SKM-1 treated with dmso at 0.1 percent for 144 hours (cell line): ENCODE measurements at regions not wholly inside any gene's neighbourhood (a gene's known extent, or its start where the extent isn't known, plus 50 kb on each side); places are given as distances from the start of the nearest gene placed in this dataset.

Source experiments
- DNase-seq: peaks from one replicate; lab custom pipeline; 2025; ENCODE audit not compliant: unreplicated experiment; lab: John Stamatoyannopoulos, UW

GRCh38 chr15:77739591-77740378 lies 107.1 kb upstream of the LINGO1 start:
- DNase-seq, result no peak

GRCh38 chr15:77738441-77739302 lies 106.0 kb upstream of the LINGO1 start:
- no peak for DNase-seq

GRCh38 chr15:77738038-77738370 lies 105.3 kb upstream of the LINGO1 start:
- no peak for DNase-seq

GRCh38 chr15:77737238-77738037 lies 104.7 kb upstream of the LINGO1 start:
- no peak for DNase-seq

- DNase-seq, result no peak
Observed at GRCh38 chr15:77734306-77734705, 101.6 kb upstream of the LINGO1 start.

GRCh38 chr15:77733579-77734300 lies 101.0 kb upstream of the LINGO1 start:
- DNase-seq, result no peak

GRCh38 chr15:77732514-77733335 lies 100.0 kb upstream of the LINGO1 start:
- DNase-seq, result no peak

- DNase-seq, result no peak
Observed at GRCh38 chr15:77731945-77732344, 99.2 kb upstream of the LINGO1 start.

- no peak for DNase-seq
Observed at GRCh38 chr15:77731067-77731466, 98.4 kb upstream of the LINGO1 start.

- DNase-seq, result no peak
Observed at GRCh38 chr15:77727635-77728304, 95.1 kb upstream of the LINGO1 start.

GRCh38 chr15:77724715-77725114 lies 92.0 kb upstream of the LINGO1 start:
- DNase-seq, result no peak

- no peak for DNase-seq
Observed at GRCh38 chr15:77723756-77724155, 91.0 kb upstream of the LINGO1 start.

GRCh38 chr15:77722759-77723460 lies 90.2 kb upstream of the LINGO1 start:
- no peak for DNase-seq

- DNase-seq, result no peak
Observed at GRCh38 chr15:77721963-77722362, 89.3 kb upstream of the LINGO1 start.

- no peak for DNase-seq
Observed at GRCh38 chr15:77720655-77721054, 87.9 kb upstream of the LINGO1 start.

- no peak for DNase-seq
Observed at GRCh38 chr15:77720173-77720572, 87.5 kb upstream of the LINGO1 start.

- DNase-seq, result no peak
Observed at GRCh38 chr15:77719450-77719849, 86.7 kb upstream of the LINGO1 start.

GRCh38 chr15:77717333-77717990 lies 84.8 kb upstream of the LINGO1 start:
- DNase-seq, result no peak
